ENCODE measurements at regions not wholly inside any gene's neighbourhood (a gene's known extent, or its start where the extent isn't known, plus 50 kb on each side); places are given as distances from the start of the nearest gene placed in this dataset.
A peak's percentile ranks its signal among the peaks of the same experiment; 100 is the strongest.

DNA sequence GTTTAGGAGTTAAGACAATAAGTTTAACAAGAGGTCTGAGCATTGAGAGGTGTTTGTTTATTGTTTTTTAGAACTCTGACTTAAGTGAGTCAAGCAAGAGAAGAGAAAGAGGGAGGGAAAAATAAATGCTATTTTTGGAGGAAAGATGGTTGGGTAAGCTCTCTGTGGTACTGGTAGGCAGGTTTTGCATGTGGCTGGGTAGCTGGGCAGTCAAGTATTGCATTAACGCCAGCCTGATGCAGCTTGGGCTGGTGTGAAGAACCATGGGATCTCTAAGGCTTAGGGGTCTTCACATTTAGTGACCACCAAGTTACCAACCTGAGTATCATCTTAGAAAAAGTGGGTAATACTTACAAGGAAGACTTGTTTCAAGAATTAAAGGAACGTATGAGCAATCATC is 534.5 kb upstream of the SEMA6D start:
- no peak for DNase-seq

DNA sequence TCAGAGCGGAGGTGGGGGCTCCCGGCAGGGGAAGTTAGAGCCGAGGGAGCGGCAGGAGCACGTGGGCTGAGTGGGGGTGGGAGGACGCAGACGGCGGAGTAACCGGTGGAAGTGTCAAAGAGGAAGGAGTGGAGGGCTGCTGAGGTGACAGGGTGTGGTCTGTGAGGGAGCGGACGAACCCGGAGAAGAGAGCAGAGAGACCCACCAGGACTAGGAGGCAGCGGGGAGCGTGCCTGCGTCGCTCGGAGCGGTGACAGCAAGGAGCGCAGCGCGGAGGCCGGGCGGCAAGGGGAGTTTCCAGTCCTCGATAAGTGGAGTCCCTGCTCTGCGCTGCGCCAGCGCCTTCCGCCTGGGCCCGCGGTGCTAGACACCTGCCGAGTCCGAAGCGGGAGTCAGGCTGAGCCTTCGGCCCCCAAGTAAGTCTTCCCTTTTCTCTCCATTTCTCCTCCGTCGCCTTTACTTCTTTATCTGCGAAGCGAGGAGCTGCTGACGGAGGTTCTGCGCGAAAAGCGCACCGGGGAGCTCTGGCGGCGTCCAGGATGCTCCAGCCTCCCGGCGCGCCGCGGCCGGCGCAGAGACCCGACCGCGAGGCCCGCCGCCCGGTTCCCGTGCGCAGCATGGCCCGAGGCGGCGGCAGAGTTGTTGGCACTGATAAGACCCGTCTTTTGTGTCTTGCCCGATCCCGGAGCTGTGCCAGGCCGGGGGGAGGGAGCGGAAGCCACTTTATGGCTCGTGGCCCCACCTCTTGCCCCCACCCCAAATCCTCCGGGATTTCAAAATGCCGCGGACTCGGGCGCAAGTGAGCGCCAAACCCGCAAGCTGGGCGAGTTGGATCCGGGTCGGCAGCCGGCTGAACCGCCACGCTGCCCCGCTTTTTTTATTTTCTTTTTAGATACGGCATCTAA is 533.0 kb upstream of the SEMA6D start:
- DNase-seq: no peak

DNA sequence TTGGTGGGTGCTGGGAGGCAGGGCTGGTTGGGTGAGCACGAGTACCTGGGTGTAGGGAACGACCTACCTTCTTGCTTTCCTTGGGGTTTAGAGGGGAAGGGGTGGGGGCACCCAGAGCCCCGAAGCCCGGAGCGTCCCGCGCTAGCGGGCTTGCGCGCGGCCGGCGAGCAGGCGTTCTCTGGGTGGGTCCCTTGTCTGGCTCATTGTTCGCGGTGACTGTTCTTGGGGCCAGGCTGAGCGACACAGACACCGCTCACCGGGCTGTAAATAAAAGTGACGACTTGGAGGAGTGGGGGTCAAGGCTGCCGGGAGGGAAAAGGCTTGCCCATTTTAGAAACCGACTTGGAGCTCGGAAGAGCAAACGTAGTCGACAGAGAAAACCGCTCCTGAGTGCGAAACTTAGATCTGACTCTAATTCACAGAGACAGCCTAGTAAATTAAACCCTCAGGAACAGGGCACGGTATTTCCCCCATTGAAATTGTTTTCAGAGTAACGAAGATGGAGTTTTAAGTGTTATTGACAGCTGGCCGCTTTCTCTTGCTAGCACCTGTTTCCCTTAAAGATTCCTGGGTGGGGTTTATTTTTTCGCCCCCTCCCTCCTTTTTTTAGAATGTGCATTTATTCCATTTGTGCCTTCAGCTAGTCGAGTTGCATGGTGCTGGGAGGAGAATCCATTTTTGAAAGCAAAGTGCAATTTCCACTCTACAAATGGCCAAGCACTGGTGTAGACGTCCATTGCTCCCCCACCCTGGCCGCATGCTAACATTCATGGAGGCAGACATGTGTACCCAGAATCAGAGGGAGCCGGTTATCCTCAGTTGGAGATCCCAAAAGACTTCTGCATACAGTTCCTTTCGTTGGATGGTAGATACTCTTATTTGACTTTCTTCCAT is 532.1 kb upstream of the SEMA6D start:
- no peak for DNase-seq

DNA sequence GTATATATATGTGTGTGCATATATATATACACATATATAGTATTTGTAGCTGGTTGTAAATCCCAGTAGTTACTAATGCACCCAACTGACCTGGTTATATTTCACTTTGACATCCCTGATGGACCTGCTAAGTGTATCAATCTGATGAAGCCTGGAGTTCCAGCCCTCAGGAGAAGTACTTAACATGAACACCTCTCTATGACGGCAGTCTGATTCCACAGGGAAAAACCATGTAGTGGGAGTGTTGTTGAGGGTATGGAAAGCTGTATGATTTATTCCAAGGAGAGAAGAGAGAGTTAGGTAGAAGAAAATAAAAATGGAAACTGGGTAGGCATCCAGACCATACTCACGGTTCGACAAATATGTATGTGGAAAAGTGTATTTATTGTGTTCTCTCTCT is 531.2 kb upstream of the SEMA6D start:
- DNase-seq: no peak

DNA sequence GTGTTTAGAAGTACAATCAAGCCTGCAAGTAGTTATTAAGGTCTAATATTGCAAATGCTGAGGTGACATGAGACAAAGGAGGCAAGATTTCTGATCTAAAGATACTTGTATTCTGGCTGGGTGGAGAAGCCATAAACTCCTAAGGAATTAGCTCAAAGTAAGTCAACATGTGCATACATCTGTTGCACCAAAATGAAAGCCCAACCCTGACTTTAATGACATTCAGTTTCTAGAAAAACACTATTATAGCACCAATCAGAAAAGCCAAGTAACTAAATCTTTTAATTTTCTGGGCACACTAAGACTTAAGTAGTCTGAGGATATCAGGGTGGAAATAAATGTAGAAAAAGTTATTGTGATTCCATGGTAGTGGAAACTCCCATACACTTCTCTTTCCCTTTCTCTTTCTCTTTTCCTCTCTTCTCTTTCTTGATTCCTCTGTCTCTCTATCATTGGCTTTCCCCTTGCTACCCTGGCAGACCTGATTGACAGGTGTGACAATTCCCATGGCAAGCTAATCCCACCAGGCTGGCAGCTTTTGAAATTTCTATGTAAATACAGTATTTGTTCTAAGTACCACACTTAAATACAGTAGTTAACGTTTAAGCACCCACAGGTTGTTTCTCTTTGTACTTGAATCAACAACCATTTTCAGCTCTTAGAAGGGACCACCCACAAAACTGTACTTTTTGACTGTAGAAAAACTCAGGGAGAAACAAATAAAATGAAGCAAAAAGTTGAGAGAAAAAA is 528.4 kb upstream of the SEMA6D start:
- DNase-seq: no peak

DNA sequence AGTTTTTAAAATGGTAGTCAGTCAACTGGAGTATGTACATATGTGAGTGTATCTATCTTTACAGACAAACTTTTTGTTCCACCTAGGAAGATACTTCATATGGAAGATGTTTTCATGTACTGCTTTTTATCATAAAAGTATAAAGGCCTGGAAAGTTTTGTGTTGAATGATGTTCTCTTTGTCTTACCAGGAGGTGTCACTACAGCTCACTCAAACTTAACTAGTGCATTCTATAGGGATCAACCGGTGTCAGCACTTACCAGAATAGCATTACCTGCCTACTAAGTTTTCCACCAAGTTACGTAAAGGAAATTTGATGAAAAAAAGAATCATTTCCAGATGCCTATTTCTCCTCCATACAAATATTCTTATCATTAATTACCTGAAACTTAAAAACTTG is 522.6 kb upstream of the SEMA6D start:
- peak; percentile 30 for DNase-seq

DNA sequence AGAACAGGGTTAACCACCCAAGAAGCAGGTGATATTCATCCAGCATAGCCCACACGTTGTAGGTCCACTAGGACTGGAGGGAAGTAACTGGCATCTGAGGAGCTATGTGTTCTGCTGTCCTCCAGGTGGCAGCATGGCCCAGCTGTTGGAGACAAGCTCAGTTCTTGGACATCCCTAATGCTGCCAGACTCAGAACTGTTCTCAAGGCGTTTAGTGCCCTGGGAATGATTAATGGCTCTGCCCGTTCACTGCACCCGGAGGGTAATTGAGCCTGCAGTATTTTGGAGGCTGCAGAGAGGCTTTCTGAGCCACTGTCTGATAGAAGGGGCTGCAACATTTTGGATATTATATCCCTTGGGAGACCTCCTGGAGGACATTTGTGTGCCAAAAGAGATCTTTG is 521.3 kb upstream of the SEMA6D start:
- peak; percentile 64 for DNase-seq

DNA sequence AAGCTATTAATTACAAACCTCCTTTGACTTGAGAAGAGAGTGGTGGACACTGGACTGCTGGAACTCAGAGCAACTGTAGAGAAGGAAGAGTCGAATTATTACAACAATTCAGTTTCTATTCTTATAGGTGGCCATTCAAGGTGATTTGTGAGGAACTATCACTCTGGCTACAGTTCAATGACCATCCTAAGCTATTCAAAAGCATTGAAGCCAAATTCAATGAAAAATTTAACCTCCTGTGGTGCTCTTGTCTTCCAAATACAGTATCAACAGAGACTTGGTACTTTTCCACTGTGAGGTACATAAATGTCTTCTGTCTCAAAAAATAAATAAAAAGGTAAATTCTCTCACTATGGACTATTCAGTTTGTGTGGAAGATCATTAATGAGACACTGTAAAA is 513.3 kb upstream of the SEMA6D start:
- DNase-seq: no peak

DNA sequence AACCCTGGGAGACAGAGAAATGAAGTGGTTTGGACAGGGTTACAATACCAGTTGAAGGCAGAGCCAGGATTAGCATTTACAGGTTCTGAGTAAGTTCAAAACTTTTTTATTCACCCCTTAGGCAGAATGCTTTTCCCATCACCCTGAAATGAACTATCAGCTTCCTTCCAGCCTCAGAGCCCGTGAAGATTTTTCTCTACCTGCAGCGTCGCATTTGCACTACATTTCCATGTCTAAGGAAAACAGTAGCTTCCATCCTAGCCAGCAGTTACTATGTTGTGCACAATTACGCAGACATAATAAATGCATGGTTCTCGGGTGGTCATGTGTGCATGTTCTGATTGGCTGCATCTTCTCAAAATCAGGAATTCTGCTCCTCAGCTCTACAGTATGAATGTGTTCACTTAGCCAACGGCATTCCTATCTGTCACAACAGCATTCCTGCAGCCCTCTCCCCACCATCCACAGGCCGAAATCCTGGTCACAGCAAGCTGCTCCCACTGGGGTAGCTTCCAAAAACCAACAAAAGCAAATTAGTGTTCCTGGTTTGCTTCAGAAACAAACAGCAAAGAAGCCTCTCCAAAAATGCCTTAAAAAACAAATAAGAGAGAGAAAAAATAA is 510.8 kb upstream of the SEMA6D start:
- DNase-seq: no peak

DNA sequence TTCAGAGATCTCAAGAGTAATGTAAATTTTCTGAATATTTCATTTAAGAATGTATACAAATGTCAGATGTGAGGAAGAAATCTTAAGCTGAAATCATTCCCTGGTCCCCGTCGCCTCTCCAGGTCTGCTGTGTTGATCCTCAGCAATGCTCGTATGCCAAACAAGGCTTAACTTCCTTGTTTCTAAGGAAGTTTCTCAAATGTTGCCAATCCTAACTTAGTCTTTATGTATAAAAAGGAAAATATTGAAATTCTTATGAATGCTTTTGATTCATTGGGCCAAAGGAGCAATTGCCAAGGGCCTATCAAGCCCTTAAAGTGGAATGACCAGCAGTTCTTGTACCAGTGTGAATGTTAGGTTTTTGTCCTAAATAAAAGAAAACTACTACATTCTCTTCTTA is 507.7 kb upstream of the SEMA6D start:
- no peak for DNase-seq

DNA sequence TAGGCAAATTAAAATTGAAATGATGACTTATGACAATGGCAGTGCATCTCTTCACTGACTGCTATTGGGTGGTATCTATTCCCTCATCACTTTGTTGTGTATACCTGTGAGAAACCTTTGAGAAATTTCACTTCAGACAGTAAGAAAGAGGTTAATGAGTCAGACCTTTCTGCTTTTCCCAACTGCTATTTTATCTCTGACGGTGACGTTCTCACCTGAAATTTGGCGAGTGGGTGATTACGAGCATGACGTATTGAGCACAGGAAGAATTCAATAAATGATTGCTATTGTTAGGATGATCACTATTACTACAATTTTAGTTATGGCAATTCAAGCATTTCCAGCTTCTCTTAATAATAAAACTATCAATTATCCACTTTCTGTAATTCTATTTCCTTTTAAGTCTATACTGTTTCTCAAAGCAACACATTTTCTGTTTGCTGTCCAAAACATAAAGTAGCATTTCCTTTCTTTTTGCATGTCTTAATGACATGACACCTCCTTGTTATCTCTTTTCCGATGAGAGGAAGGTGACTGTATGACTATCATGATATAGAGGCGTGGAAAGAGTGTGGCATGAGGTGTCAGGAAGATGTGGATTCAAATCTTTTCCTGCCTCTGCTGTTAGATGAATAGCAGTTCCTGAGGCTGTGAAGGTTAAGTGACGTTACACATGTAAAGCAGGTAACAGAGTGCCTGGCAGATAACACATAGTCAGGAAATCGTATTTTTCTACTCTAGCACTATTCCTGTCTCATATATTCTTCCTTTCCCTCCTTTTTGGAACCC is 504.9 kb upstream of the SEMA6D start:
- no peak for DNase-seq

DNA sequence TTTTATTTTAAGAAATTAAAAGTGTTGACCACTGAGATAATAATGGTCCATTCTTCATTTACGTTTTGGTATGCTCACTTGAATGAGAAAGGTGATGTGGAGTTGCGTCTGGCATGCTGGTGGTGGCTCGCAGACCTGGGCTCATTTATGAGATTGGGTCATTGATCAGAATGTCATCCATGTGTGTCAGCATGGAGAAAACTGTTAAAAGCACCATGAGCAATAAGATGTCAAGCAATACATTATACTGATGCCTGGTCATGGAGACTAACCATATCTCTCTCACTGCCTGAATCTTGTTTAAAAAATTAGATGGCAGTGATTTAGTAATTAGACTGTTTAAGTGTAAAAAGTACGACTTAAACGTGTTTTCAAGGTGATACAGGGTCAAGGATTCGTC is 503.4 kb upstream of the SEMA6D start:
- no peak for DNase-seq

DNA sequence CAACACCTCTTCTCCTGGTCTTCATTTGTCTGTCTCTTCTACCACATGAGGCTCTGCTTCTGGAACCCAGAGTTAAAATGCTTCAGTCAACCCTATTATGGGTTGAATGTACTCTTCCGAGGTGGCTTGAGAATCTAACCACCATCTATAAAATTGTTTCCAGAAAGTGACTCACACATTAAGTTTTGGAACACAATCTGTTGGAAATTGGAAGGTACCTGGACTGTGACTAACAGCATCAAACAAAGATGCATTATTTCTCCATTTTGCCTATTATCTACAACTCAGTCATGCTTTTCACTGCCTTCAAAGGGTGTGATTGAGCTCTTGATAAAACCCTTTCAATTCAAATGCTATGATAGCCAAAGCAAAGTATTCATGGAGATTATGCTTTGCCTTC is 499.0 kb upstream of the SEMA6D start:
- no peak for DNase-seq

DNA sequence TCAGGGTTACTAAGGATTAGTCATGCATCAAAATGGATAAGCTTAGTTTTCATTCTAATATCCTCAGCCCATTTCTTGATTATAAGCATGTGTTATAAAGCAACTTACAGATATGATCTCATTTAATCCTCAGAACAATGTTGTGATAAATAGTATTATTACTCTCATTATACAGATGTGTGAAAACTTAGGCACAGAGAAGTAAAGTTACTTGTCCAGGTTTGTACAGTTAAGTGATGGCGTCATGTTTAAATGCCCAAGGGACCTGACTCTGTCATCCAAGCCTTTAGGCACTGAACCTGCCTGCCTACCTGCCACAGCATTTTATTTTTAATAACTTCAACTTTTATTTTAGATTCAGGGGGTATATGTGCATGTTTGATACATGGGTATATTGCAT is 472.9 kb upstream of the SEMA6D start:
- DNase-seq: no peak

DNA sequence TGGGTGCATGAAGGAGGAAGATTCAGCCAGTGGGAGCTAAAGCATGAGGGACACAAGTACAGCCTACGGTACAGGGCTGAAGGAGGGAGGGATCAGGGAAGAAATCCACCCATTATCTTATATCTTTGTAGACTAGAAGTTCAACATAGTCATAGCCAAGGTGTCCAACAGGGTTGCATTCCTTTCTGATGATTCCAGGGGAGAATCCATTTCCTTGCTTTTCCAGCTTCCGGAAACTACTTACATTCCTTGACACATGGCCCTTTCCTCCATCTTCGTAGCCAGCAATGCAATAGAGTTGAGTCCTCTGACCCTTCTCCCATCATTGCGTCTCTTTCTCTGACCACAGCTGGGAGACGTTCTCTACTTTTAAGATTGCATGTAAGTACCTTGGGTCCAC is 471.0 kb upstream of the SEMA6D start:
- no peak for DNase-seq

DNA sequence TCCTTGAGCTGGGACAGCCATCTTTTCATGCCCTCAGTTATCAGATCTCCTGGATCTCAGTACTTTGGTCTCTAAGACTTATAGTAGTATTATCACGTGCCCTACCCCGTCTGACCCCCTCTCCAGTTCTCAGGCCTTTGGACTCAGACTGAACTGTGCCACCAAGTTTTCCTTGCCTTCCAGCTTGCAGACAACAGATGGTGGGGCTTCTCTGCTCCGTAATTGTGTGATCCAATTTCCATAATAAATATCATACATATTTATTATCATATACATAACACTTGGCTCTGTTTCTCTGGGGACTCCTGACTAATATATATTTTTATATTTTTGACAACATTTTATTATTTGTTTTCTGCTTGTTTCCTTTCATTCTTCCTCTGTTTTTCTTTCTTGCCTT is 458.8 kb upstream of the SEMA6D start:
- DNase-seq: no peak

DNA sequence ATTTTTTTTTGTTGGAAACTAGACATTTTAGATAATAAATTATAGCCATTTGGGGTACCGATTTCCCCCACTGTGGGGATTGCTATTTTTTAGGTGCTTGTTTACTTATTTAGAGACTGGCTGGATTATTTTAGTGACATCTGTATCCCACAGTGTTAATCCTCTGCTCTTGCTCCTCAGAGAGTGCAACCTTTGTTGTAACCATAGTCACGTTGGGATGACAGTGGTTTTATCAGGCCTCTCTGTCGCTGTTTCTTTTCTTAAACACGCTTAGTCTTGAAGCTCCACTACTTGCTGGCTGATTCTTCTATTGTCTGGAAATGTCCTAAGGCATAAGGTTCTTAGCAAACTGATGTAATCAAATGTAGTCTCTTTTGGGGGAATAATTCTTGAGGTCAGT is 451.6 kb upstream of the SEMA6D start:
- DNase-seq: no peak

DNA sequence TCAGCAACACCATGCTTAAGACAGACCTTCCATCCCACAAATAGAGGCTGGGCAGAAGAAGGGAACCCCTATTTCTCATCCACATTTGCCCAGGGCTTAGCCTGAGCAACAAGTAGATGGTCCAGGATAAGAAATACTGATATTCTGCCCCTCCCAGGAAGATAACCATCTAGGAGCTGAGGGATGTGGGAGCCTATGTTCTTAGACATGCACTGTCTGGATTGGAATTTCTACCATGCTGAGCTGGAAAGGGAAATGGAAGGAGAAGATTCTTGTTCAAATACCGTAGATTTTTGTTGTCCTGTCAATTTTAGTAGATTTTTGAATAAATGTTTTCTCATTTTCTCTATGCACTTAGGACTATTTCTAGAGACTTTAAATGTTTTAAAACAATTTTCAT is 450.7 kb upstream of the SEMA6D start:
- DNase-seq: no peak

DNA sequence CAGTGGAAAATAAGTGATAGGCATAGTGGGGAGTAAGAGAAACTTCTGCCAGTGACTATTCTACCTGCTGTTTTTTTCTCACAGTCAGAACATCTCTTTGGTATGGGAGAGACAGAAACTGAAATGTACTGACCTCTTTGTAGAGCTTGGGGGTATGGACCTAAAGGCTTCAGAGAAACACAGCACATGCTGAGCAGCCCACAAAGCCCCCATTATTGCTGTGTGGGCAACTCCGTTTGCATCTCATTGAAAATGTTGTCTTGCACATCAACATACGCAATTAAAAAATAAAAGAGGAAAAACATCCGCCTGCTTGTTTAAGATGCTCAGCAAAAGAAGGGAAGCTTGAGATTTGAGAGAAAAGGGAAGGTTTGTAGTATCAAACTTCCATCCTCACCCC is 443.4 kb upstream of the SEMA6D start:
- DNase-seq: no peak

DNA sequence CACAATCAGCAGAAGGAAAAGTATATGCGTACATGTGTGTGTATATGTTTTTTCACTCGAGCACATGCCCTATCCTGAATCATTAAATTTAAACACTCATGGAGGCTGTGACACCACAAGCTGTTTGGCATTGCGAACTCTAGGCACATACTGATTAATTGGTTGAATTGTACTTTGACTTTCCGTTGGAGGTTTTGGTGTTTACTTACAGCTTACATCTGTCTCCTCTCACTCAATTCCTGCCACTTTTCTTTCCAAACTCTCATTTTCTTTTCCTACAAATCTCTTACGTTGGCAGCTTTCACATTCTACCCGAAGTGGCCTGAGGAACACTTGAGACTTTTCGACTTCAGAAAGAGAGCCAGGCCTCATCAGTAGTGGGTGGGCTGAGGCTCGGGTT is 434.1 kb upstream of the SEMA6D start:
- DNase-seq: no peak

DNA sequence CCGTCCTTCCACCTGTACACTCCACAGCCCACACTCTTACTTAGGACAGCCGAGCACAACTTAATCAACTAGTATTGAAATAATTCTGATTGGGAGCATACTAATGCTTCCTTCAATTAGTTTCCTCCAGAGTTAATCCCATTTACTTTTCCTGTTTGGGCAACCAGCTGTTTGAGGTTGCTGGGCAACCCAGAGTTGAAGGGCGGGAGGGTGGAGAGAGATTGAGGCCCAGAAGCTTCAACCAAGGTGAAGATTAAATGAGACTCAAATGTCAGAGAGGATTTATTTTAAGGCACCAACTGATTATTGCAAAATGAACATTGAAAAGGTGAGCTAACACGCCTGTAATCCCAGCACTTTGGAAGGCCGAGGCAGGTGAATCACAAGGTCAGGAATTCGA is 428.5 kb upstream of the SEMA6D start:
- DNase-seq: no peak

DNA sequence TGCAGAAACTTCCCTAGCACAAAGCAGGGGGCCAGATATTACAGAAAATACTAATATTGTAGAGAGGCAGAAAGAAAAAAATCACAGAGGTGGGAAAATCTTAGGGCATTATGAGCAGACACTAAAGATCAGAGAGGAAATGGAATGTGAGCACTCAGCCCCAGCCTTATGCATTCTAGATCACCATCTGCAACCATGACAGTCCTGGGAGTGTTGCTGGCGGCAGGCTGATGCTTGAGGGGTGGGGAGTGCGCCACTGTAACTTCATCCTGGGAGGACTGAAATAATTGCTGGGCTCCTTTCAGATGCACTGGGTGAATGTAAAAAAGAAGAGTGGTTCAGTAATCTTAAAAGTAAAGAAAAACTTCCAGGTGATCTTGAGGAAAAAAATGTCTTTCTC is 427.6 kb upstream of the SEMA6D start:
- DNase-seq: no peak

All from SHP77 treated with DMSO at 0.1 percent for 48 hours (cell line).